Mesodermal cell (in vitro differentiated cells): ENCODE measurements at regions not wholly inside any gene's neighbourhood (a gene's known extent, or its start where the extent isn't known, plus 50 kb on each side); places are given as distances from the start of the nearest gene placed in this dataset.
A peak's percentile ranks its signal among the peaks of the same experiment; 100 is the strongest.

Source experiments
- H3K27ac ChIP-seq: 2 replicates; pipeline ENCODE4 v1.7.0; 2013; ENCODE audit warnings: mild to moderate bottlenecking, low read depth, low read length, moderate library complexity; ENCODE audit not compliant: severe bottlenecking
- H3K36me3 ChIP-seq: 2 replicates; pipeline ENCODE4 v1.7.1; 2013; ENCODE audit warnings: mild to moderate bottlenecking, low read length, moderate library complexity; ENCODE audit not compliant: control insufficient read depth, insufficient read depth
- H3K4me1 ChIP-seq: one replicate; pipeline ENCODE4 v1.7.1; 2013; ENCODE audit warnings: mild to moderate bottlenecking, low read length; ENCODE audit not compliant: insufficient read depth, control insufficient read depth, poor library complexity, severe bottlenecking
- H3K4me3 ChIP-seq: 2 replicates; pipeline ENCODE4 v1.7.0; 2013; ENCODE audit warnings: low read length, control low read depth, mild to moderate bottlenecking; ENCODE audit not compliant: insufficient read depth, poor library complexity, severe bottlenecking; ENCODE audit errors: extremely low read depth
- H3K9me3 ChIP-seq: 2 replicates; pipeline ENCODE4 v1.7.1; 2013; ENCODE audit warnings: mild to moderate bottlenecking, low read length, moderate library complexity; ENCODE audit not compliant: control insufficient read depth
- WGBS, 2 experiments: methylation state at CpG; one replicate each; pipeline ENCODE4 v1.1.5; 2013; ENCODE audit warnings: missing lambda C conversion rate in 2 of 2; ENCODE audit not compliant: insufficient coverage in 2 of 2; 5-methylcytosine and 5-hydroxymethylcytosine counted together

DNA sequence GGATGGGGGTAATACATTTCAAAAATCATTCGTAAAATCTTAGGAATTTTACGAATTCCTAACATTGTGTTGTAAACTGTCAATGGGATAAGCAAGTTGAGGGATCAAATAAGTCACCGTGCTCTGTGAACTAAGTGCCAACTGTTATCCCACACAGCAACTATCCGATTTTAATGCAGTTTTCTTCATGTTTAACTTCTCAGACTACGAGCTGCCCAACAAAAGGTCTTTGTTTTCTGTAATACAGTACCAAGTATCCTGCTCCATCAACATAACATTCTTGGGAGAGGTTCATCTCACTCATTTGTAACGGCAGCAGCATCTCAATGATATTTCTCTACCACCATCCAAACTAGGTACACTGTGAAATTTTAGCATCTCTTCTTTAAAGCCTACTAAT is 654.1 kb upstream of the LMCD1 start:
- H3K9me3 ChIP-seq = no peaks in the 10 kb centered on the region
- H3K27ac ChIP-seq = no peak overlapping the region
- H3K4me1 ChIP-seq = peaks cover 3% of the 10 kb centered on the region
- no peaks in the 10 kb centered on the region for H3K36me3 ChIP-seq
- H3K4me3 ChIP-seq = no peak overlapping the region
- 90 to 94% methylated on average over 2 to 4 of the region's 6 CpGs for WGBS, 2 experiments

GRCh38 chr3:7854266-7854665 is 647.4 kb upstream of the LMCD1 start:
- Histone ChIP-seq H3K4me3 (no peak overlapping the region), H3K36me3 (no peaks in the 10 kb centered on the region), H3K9me3 (no peaks in the 10 kb centered on the region), H3K4me1 (no peaks in the 10 kb centered on the region), H3K27ac (no peak overlapping the region)
- WGBS, 2 experiments = no CpG with 5 or more reads among the region's 3 CpGs

- no peak overlapping the region for H3K4me3 ChIP-seq
- H3K4me1 ChIP-seq = no peaks in the 10 kb centered on the region
- 51 to 71% methylated on average over 2 to 5 of the region's 5 CpGs for WGBS, 2 experiments
- H3K36me3 ChIP-seq = no peaks in the 10 kb centered on the region
- H3K9me3 ChIP-seq = no peaks in the 10 kb centered on the region
- H3K27ac ChIP-seq = no peak overlapping the region
These were observed 646.9 kb upstream of the LMCD1 start for GRCh38 chr3:7854721-7855120.

- H3K36me3 ChIP-seq = no peaks in the 10 kb centered on the region
- H3K4me3 ChIP-seq = no peak overlapping the region
- H3K27ac ChIP-seq = no peak overlapping the region
- no peaks in the 10 kb centered on the region for H3K9me3 ChIP-seq
- H3K4me1 ChIP-seq = no peaks in the 10 kb centered on the region
- no CpG with 5 or more reads among the region's 4 CpGs for whole genome bisulfite sequencing, 2 experiments
These were observed 636.0 kb upstream of the LMCD1 start for GRCh38 chr3:7865611-7866010.

DNA sequence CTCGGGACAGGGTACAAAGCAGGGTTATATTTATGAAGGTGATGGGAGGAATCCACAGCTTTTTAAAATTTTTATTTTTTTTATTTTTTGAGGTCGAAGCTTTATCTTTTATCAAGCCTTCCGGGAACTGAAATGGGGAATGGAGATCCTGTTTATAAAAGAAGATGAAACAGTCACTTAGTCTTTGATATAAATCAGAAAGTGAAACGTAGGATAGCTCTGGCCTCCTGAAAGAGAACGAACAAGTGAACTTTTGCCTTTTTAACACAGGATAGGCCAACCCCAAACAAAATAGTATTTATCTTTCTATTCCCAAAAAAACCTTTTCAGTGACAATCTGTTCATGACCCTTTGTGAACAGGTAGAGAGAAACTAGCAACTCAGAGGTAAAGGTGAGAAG is 634.0 kb upstream of the LMCD1 start:
- 36 to 62% methylated on average over 3 to 4 of the region's 5 CpGs for WGBS, 2 experiments
- no peak overlapping the region for H3K4me3 ChIP-seq
- no peak overlapping the region for H3K27ac ChIP-seq
- no peaks in the 10 kb centered on the region for H3K4me1 ChIP-seq
- H3K9me3 ChIP-seq = no peaks in the 10 kb centered on the region
- no peaks in the 10 kb centered on the region for H3K36me3 ChIP-seq

- no CpG with 5 or more reads among the region's 1 CpG for WGBS, 2 experiments
- Histone ChIP-seq H3K4me1 (peaks cover 4% of the 10 kb centered on the region), H3K27ac (no peak overlapping the region), H3K36me3 (no peaks in the 10 kb centered on the region), H3K4me3 (no peak overlapping the region), H3K9me3 (no peaks in the 10 kb centered on the region)
These were observed 630.5 kb upstream of the LMCD1 start for GRCh38 chr3:7871003-7871560.

GRCh38 chr3:7874116-7874515 is 627.5 kb upstream of the LMCD1 start:
- H3K4me3 ChIP-seq = no peak overlapping the region
- H3K27ac ChIP-seq = no peak overlapping the region
- no CpG with 5 or more reads among the region's 1 CpG for WGBS, 2 experiments
- H3K9me3 ChIP-seq = no peaks in the 10 kb centered on the region
- no peaks in the 10 kb centered on the region for H3K36me3 ChIP-seq
- H3K4me1 ChIP-seq = peaks cover 16% of the 10 kb centered on the region

- Histone ChIP-seq H3K36me3 (no peaks in the 10 kb centered on the region), H3K4me3 (no peak overlapping the region), H3K9me3 (peaks cover 4% of the 10 kb centered on the region), H3K4me1 (peaks cover 20% of the 10 kb centered on the region), H3K27ac (peak overlapping the region; percentile 72)
These were observed 625.7 kb upstream of the LMCD1 start for GRCh38 chr3:7875925-7876324.

- peaks cover 20% of the 10 kb centered on the region for H3K4me1 ChIP-seq
- 75% methylated on average over 1 of the region's 3 CpGs; no CpG with 5 or more reads in 1 of the 2 experiments for WGBS, 2 experiments
- peak overlapping the region; percentile 72 for H3K27ac ChIP-seq
- no peaks in the 10 kb centered on the region for H3K36me3 ChIP-seq
- H3K9me3 ChIP-seq = peaks cover 4% of the 10 kb centered on the region
- no peak overlapping the region for H3K4me3 ChIP-seq
These were observed 624.8 kb upstream of the LMCD1 start for GRCh38 chr3:7876741-7877297.

- peaks cover 20% of the 10 kb centered on the region for H3K4me1 ChIP-seq
- peak overlapping the region; percentile 72 for H3K27ac ChIP-seq
- H3K9me3 ChIP-seq = peaks cover 4% of the 10 kb centered on the region
- H3K4me3 ChIP-seq = no peak overlapping the region
- no peaks in the 10 kb centered on the region for H3K36me3 ChIP-seq
- WGBS, 2 experiments = 90 to 95% methylated on average over 2 to 3 of the region's 5 CpGs
These were observed 624.3 kb upstream of the LMCD1 start for GRCh38 chr3:7877312-7877711.

- Histone ChIP-seq H3K9me3 (peaks cover 4% of the 10 kb centered on the region), H3K4me1 (peaks cover 20% of the 10 kb centered on the region), H3K27ac (no peak overlapping the region), H3K36me3 (no peaks in the 10 kb centered on the region), H3K4me3 (no peak overlapping the region)
- 100% methylated on average over 1 of the region's 1 CpG for WGBS, 2 experiments
These were observed 622.1 kb upstream of the LMCD1 start for GRCh38 chr3:7879572-7879971.
